ENCODE measurements at regions not wholly inside any gene's neighbourhood (a gene's known extent, or its start where the extent isn't known, plus 50 kb on each side); places are given as distances from the start of the nearest gene placed in this dataset.

GRCh38 chr12:77377116-77377515, 311.7 kb upstream of the E2F7 start:
- H3K27me3 ChIP-seq (replicated peaks; ENCODE audit: insufficient read depth): no peaks in the 10 kb centered on the region
- no peak for ATAC-seq (ENCODE audit: insufficient number of reproducible peaks, low FRiP score, low read depth)
- H3K27ac ChIP-seq: no peak overlapping the region
- no peaks in the 10 kb centered on the region for H3K36me3 ChIP-seq
- TF ChIP-seq CTCF (IDR thresholded peaks at IDR 0.05): no peak
- no peaks in the 10 kb centered on the region for H3K9me3 ChIP-seq
- no peak overlapping the region for H3K4me3 ChIP-seq
- H3K4me1 ChIP-seq (ENCODE audit: control insufficient read depth in 1 of 2, low read depth in 2 of 2): no peaks in the 10 kb centered on the region
- no peak for DNase-seq (ENCODE audit: low spot score)

GRCh38 chr12:77374673-77375072, 309.3 kb upstream of the E2F7 start:
- no peak overlapping the region for H3K27ac ChIP-seq
- ATAC-seq (ENCODE audit: insufficient number of reproducible peaks, low FRiP score, low read depth) (no peak), DNase-seq (ENCODE audit: low spot score) (no peak)
- no peaks in the 10 kb centered on the region for H3K27me3 ChIP-seq (replicated peaks; ENCODE audit: insufficient read depth)
- H3K4me3 ChIP-seq: no peak overlapping the region
- H3K9me3 ChIP-seq: no peaks in the 10 kb centered on the region
- no peaks in the 10 kb centered on the region for H3K4me1 ChIP-seq (ENCODE audit: control insufficient read depth in 1 of 2, low read depth in 2 of 2)
- no peak for TF ChIP-seq CTCF (IDR thresholded peaks at IDR 0.05)
- no peaks in the 10 kb centered on the region for H3K36me3 ChIP-seq

- no peak for ATAC-seq (ENCODE audit: insufficient number of reproducible peaks, low FRiP score, low read depth)
- H3K27ac ChIP-seq: no peak overlapping the region
- no peak overlapping the region for H3K4me3 ChIP-seq
- no peaks in the 10 kb centered on the region for H3K27me3 ChIP-seq (replicated peaks; ENCODE audit: insufficient read depth)
- no peaks in the 10 kb centered on the region for H3K9me3 ChIP-seq
- no peak for DNase-seq (ENCODE audit: low spot score)
- no peaks in the 10 kb centered on the region for H3K4me1 ChIP-seq (ENCODE audit: control insufficient read depth in 1 of 2, low read depth in 2 of 2)
- TF ChIP-seq CTCF (IDR thresholded peaks at IDR 0.05): no peak
- H3K36me3 ChIP-seq: no peaks in the 10 kb centered on the region
These were observed 307.1 kb upstream of the E2F7 start for GRCh38 chr12:77372494-77372893.

- no peaks in the 10 kb centered on the region for H3K4me1 ChIP-seq (ENCODE audit: control insufficient read depth in 1 of 2, low read depth in 2 of 2)
- no peak for TF ChIP-seq CTCF (IDR thresholded peaks at IDR 0.05)
- no peaks in the 10 kb centered on the region for H3K36me3 ChIP-seq
- H3K9me3 ChIP-seq: no peaks in the 10 kb centered on the region
- no peaks in the 10 kb centered on the region for H3K27me3 ChIP-seq (replicated peaks; ENCODE audit: insufficient read depth)
- no peak overlapping the region for H3K4me3 ChIP-seq
- ATAC-seq (ENCODE audit: insufficient number of reproducible peaks, low FRiP score, low read depth) (no peak), DNase-seq (ENCODE audit: low spot score) (no peak)
- H3K27ac ChIP-seq: no peak overlapping the region
These were observed 306.7 kb upstream of the E2F7 start for GRCh38 chr12:77372026-77372425.

GRCh38 chr12:77368379-77368778, 303.0 kb upstream of the E2F7 start:
- no peaks in the 10 kb centered on the region for H3K36me3 ChIP-seq
- H3K4me3 ChIP-seq: no peak overlapping the region
- ATAC-seq (ENCODE audit: insufficient number of reproducible peaks, low FRiP score, low read depth) (no peak), DNase-seq (ENCODE audit: low spot score) (no peak)
- H3K9me3 ChIP-seq: no peaks in the 10 kb centered on the region
- no peak overlapping the region for H3K27ac ChIP-seq
- H3K4me1 ChIP-seq (ENCODE audit: control insufficient read depth in 1 of 2, low read depth in 2 of 2): no peaks in the 10 kb centered on the region
- no peak for TF ChIP-seq CTCF (IDR thresholded peaks at IDR 0.05)
- H3K27me3 ChIP-seq (replicated peaks; ENCODE audit: insufficient read depth): no peaks in the 10 kb centered on the region
